GM18508 (cell line): ENCODE measurements at regions not wholly inside any gene's neighbourhood (a gene's known extent, or its start where the extent isn't known, plus 50 kb on each side); places are given as distances from the start of the nearest gene placed in this dataset.
A peak's percentile ranks its signal among the peaks of the same experiment; 100 is the strongest.

ENCODE experiments used
- ATAC-seq: cut with Tn5 transposase; IDR thresholded peaks from one replicate; pipeline ENCODE4 v1.9.1; 2021; ENCODE audit warnings: moderate number of reproducible peaks; ENCODE audit not compliant: insufficient read depth, unreplicated experiment

DNA sequence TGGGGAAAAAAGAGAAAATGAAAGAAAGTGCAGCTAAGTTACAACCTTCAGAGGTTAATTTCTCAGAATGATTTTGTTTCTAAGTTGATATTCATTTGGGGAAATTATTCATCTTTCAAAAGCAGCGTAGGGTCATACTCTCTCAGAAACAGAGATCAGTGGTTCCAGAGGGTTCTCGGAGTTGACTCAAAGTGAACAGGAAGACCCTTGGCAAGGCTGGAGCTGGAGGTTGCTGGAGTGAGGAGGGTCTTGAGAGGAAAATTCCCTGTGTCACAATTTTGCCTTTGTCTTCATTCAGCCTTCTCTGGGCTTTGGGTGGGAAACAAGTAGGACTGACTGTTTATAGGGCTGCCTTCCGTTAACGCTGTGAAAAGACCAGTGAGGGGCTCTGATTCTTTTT lies 168.2 kb downstream of the ICOS start:
- no peak for ATAC-seq

DNA sequence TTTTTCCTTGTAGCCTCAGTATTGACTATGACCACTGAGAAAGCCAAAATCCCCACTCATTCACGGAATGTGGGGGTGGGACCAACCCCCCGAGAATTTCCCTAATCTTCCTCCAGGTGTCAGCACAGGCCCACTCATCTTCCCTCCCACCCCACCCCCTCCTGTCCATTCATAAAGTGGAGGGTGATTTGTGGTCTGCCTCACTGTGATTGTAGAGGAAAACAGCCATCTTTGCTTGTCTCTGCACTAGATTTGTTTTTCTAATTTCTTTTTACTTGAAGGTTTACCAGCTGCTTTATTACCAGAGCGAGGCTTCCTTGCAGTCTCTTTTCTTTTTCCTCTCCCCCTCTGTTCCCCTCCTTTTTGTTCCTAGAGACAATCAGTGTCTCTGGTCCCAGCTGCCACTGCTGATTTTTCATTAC lies 171.8 kb downstream of the ICOS start:
- ATAC-seq = no peak

DNA sequence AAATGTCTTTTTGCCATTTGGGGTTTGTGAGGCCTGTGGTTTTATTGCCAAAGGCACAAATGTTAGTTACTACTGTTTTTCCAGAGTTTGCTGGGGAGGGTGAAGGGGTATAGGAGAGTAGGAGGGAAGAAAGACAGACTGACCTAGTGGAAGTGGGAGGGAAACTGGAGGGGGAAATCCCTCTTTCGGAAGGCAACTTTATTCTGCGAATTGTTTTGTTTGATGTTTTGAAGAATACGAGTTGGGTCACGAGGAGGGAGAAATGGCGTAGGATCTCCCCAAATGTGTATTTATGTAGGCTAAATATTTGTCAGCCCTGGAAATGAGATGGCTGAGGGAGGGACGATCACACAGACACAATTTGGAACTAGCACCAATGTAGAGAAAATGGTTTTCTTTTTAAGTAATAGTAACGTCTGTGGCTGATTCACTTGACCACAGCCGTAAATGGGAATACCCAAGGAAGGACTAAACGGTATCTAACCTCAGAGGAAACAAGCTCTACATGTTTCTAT lies 172.3 kb downstream of the ICOS start:
- no peak for ATAC-seq

DNA sequence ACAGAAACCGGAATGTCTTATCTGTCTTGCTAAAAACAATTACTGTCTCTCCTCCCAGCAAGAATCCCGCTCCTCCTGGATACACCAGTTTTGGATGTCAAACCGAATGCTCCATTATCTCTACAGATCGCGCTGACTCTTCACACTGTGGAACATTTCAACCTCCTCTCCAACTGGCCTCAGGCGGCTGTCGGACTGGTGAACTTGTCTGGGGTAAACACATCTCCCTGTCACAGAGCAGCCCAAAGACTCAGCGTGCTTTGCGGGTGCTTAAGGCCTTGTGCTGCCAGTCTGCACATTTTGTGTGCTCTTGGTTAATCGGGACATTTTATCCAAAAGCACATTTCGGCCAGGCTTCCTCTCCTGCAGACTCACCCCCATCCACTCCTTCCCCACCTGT lies 173.1 kb downstream of the ICOS start:
- no peak for ATAC-seq

DNA sequence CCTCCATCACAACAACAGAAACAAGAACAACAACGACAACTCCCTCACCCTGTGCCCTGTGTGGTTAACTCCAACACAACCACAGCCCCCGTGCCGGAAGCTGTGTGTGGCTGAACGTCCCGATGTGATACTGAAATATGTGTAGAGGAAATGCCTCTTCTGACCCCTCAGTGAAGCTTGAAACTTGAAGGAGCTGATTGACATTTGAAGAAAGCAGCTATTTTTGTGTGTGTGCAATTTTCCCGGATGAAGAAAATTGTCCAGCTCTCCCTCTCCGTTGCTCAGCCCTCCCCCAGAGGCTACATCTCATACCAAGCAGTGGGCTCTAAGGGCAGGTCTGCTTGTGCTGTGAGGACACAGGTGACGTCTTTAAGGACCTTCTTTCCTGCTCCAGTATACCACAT lies 173.8 kb downstream of the ICOS start:
- peak; percentile 90 for ATAC-seq

GRCh38 chr2:204110751-204111516 lies 174.4 kb downstream of the ICOS start:
- ATAC-seq = no peak

DNA sequence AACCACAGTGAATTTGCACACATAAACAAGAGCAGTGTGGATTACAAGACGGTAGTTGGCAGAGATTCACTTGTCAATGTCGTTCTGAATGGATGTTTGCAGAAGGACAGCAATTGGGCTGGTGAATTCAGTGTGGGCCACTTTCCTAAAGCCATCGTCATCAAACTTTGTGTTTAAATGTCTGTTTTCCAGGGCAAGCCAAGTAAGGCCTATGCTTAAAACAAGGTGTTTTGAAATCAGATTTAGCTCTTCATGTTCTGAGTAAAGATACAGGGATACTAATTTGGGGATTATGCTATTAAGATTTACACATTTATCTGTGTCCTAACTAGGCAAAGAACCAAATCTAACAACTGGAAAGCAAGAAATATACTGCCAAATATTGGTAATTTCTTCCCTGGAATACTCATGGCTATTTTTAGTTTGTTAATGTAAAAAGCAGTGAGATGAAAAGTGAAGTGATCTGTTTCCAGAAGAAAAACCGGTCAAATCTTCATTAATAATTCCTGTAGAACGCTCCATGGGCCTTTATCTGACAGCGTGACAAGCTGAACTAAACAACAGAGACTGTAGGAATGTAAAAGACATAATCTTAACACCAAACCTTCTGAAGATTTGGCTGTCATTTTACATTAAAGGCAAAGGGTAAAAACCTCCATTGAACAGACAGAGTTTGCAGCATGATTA lies 175.7 kb downstream of the ICOS start:
- no peak for ATAC-seq

GRCh38 chr2:204114295-204115136 lies 178.0 kb downstream of the ICOS start:
- no peak for ATAC-seq

- no peak for ATAC-seq
These were observed 178.8 kb downstream of the ICOS start for GRCh38 chr2:204115137-204116056.

DNA sequence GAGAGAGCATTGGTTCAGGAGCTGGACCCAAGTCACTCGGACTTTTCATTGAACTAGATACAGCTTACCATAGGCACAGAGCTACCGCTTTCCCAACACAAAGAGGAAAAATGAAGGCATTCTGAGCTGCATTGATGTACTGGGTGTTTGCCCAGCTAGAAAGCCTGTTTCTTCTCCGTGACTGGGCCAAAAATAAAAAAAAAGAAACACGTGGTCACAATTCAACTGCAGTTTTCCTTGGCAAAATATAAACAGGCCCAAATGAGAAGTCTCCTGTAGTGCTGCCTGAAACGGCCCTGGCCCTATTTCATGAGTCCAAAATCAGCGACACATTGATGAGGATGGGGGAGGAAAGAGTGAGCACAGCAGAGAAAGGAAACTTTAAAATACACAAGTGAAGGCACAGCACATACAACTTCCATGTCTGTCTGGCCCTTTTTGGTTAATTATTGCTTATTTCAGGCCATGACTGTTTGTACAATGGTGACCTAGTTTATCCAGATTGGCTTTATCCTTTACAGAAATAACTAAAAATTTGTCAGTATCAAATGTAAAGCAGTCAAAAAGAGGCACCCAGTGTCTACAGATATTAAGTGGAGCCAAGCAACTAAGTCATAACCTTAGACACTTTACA lies 179.7 kb downstream of the ICOS start:
- no peak for ATAC-seq

DNA sequence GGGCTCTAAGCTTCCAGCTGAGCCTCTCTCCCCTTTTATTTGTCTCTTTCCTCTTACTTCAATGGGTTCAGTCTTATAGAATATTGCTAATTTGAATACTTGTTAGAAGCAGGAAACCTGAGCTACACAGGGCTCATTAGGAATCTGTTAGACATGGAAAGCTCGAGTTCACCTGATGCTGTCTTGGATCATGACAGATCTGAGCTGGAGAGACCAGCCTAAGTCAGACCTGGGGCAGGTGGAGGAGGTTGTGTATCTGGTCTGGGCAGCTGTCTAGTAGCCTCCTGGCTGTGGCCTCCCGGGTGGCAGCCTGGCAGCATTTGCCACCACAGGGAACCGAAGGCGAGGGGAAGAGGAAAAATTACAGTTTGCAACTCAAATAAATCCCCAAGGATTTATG lies 185.9 kb downstream of the ICOS start:
- no peak for ATAC-seq

GRCh38 chr2:204124140-204124750 lies 187.7 kb downstream of the ICOS start:
- ATAC-seq = no peak

DNA sequence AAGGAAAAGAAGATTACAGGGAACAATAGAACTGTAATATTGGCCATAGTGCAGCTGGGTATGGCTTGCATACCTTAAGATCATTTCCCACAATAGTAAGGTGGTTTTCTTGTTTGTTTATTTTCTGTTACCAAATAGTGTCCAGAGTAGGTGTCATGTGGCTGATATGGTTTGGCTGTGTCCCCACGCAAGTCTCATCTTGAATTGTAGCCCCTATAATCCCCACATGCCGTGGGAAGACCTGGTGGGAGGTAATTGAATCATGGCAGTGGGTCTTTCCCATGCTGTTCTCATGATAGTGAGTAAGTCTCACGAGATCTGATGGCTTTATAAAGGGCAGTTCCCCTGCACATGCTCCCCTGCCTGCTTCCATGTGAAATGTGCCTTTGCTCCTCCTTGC lies 190.1 kb downstream of the ICOS start:
- no peak for ATAC-seq

DNA sequence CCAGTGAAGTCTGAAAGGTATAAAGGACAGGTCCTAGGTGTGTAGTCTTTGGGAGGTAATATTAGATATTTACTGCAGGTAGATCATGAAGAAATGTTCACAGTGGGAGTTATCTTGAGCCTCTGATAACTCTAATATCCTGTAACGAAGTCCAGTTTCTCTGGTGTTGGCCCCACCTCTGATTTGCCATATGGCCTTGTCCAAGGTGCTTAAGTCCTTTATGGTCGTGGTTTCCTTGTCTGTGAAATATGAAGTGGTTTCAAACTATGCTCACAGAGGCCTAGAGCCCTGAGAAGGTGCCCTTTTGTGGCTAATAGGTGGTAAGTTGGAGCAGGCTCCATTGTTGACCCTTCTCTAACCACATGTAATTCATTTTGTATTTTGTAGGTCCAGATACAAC lies 190.7 kb downstream of the ICOS start:
- ATAC-seq = no peak

DNA sequence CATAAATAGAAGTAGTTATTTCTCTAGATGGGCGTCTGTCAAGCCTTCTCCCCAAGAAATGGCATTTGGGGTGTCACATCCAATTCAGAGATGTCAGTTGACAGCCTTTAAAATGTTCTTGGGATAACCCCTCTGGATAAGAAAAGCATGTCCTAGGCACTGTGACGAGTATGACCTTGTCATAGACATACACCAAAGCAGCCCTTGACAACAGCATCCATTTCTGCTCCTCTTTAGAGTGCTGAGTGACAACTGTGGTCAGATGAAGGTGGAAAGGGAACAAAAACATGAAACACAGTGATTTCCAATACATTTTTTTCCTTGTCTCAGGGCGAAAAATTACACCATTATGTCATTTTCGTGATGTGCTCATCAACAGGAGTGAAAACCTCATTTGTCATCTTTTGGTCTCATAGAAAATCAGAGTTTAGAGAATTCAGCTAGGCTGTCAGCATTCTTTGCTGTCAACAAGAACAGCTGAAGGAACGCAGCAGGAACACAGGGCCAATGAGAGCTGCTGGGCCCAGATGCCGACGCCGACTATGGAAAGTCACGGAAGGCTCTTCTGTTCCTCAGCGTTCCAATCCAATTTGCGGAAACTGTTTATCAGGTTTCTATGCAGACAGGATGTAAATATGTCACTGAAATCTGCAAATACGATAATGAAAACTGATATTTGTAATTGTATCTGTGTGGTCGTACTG lies 193.2 kb downstream of the ICOS start:
- no peak for ATAC-seq

DNA sequence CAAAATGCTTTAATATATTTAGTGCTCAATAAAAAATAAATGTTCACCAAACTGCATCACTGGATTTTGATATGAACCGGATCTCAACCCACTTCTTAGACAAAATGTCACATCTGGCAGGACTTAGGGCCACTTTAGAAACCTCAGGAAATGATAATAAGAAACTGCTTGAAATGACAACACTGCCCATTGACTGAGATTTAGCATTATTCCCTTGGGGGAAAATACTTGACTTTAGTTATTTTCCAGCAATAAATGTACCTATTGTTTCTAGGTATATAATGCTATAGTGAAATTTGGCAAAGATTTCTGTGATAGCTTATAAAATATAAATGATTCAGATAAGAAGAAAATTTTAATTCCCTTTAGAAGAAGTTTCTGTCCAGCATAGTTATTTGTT lies 195.1 kb downstream of the ICOS start:
- ATAC-seq = no peak

DNA sequence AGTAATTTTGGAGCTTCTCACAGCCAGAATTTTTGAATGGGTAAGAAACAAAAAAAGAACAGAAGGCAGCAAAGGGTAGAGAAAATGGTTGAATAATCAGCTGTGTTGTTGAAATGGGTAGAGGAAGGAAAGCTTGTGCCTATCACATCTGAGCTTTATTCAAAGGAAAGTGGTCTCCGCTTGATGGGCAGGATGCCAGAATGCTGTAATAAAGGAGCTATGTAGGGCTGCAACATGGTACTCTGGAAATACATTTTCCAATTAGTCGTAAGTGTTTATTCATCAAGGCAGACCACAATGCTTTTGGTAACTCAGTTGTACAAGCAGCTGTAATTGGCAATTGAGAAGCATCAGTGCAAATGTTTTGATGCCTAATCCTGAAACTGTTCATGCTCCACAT lies 196.9 kb downstream of the ICOS start:
- no peak for ATAC-seq

DNA sequence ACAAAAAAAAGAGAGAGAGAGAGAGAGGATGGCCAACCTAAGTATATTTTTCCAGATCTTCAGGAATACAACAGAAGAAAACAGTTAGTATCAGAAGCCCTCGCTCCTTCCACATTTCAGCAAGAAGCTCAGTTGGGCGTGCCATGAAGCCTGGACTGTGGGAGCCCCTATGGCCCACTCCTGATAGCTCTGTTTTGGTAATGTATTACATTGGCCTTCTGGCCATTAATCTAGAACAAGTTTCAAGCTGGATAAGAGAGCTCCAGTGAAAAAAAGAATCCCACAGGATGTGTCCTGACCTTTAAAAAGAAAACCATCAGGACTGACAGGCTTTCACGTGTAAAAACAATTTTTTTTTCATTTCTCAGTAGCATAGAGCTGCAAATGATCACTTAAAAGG lies 197.9 kb downstream of the ICOS start:
- no peak for ATAC-seq
